WERI-Rb-1 (cell line): ENCODE measurements at regions not wholly inside any gene's neighbourhood (a gene's known extent, or its start where the extent isn't known, plus 50 kb on each side); places are given as distances from the start of the nearest gene placed in this dataset.
A peak's percentile ranks its signal among the peaks of the same experiment; 100 is the strongest.
"Not testable (repeated sequence)": the region's sequence is repeated elsewhere in the genome, so short reads cannot be mapped to it uniquely, and the experiment has no call there.

Source experiments
- DNase-seq: peaks from one replicate; pipeline ENCODE4 v3.0.0-alpha.2; 2020
- H3K27ac ChIP-seq: fragments of 250-450 bp; sonication (Bioruptor Pico); 2 replicates; pipeline ENCODE4 v1.5.1; 2020; ENCODE audit warnings: mild to moderate bottlenecking, moderate library complexity
- H3K27me3 ChIP-seq: fragments of 250-450 bp; sonication (Bioruptor Pico); 2 replicates; pipeline ENCODE4 v1.5.1; 2021; ENCODE audit warnings: mild to moderate bottlenecking, low read depth, moderate library complexity; ENCODE audit not compliant: insufficient read depth, severe bottlenecking
- H3K36me3 ChIP-seq: fragments of 250-450 bp; sonication (Bioruptor Pico); 2 replicates; pipeline ENCODE4 v1.5.1; 2020; ENCODE audit warnings: mild to moderate bottlenecking, moderate library complexity
- H3K4me3 ChIP-seq: 2 replicates; pipeline ENCODE4 v1.5.1; 2011; ENCODE audit warnings: low read depth, mild to moderate bottlenecking, control low read depth, low read length
- H3K9me3 ChIP-seq: fragments of 250-450 bp; sonication (Bioruptor Pico); 2 replicates; pipeline ENCODE4 v1.5.1; 2021; ENCODE audit warnings: mild to moderate bottlenecking, moderate library complexity; ENCODE audit not compliant: severe bottlenecking
- CTCF ChIP-seq: IDR thresholded peaks from 2 replicates; pipeline ENCODE4 v1.5.1; 2011; ENCODE audit warnings: low read depth, mild to moderate bottlenecking, control low read depth, inconsistent platforms, low read length

- no peak for TF ChIP-seq CTCF
- H3K4me3 ChIP-seq = no peak overlapping the region
- H3K27me3 ChIP-seq = no peaks in the 10 kb centered on the region
- H3K27ac ChIP-seq = no peak overlapping the region
- no peaks in the 10 kb centered on the region for H3K36me3 ChIP-seq
- H3K9me3 ChIP-seq = no peaks in the 10 kb centered on the region
- DNase-seq = no peak
Measured at GRCh38 chr7:82609746-82610145, 166.2 kb upstream of the CACNA2D1 start.

GRCh38 chr7:82605247-82605864 is 161.8 kb upstream of the CACNA2D1 start:
- TF ChIP-seq CTCF = peak; percentile 38; the same call in 1 of the 2 replicates
- no peak for DNase-seq
- peaks cover 3% of the 10 kb centered on the region for H3K9me3 ChIP-seq

DNA sequence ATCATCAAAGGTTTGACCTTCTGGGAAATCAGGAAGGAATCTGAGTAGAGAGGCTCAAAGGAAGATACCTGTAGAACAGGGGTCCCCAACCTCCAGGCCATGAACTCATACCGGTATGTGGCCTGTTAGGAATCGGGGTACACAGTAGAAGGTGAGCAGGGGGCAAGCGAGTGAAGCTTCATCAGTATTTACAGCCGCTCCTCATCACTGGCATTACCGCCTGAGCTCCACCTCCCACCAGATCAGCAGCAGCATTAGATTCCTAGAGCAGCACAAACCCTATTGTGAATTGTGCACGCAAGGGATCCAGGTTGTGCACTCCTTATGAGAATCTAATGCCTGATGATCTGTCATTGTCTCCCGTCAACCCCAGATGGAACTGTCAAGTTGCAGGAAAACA is 158.5 kb upstream of the CACNA2D1 start:
- H3K27ac ChIP-seq = no peak overlapping the region
- H3K27me3 ChIP-seq = no peaks in the 10 kb centered on the region
- TF ChIP-seq CTCF = no peak
- H3K36me3 ChIP-seq = no peaks in the 10 kb centered on the region
- no peak for DNase-seq
- H3K4me3 ChIP-seq = no peak overlapping the region
- peaks cover 3% of the 10 kb centered on the region for H3K9me3 ChIP-seq

More at GRCh38 chr7:82605247-82605864, 161.8 kb upstream of the CACNA2D1 start:
- Histone ChIP-seq H3K27ac (no peak overlapping the region), H3K36me3 (no peaks in the 10 kb centered on the region), H3K27me3 (no peaks in the 10 kb centered on the region), H3K4me3 (no peak overlapping the region)

- Histone ChIP-seq H3K27me3 (no peaks in the 10 kb centered on the region), H3K9me3 (peaks cover 3% of the 10 kb centered on the region), H3K27ac (no peak overlapping the region), H3K36me3 (no peaks in the 10 kb centered on the region), H3K4me3 (no peak overlapping the region)
- peak; percentile 23; the same call in 1 of the 2 replicates for TF ChIP-seq CTCF
- DNase-seq = no peak
Measured at GRCh38 chr7:82600531-82600930, 157.0 kb upstream of the CACNA2D1 start.

GRCh38 chr7:82599895-82600294 is 156.3 kb upstream of the CACNA2D1 start:
- TF ChIP-seq CTCF = no peak
- Histone ChIP-seq H3K9me3 (peaks cover 3% of the 10 kb centered on the region), H3K27ac (no peak overlapping the region), H3K36me3 (no peaks in the 10 kb centered on the region), H3K27me3 (no peaks in the 10 kb centered on the region), H3K4me3 (no peak overlapping the region)
- DNase-seq = no peak

GRCh38 chr7:82598958-82599357 is 155.4 kb upstream of the CACNA2D1 start:
- TF ChIP-seq CTCF = no peak
- Histone ChIP-seq H3K36me3 (no peaks in the 10 kb centered on the region), H3K27ac (no peak overlapping the region), H3K9me3 (peaks cover 3% of the 10 kb centered on the region), H3K27me3 (no peaks in the 10 kb centered on the region), H3K4me3 (no peak overlapping the region)
- DNase-seq = no peak

DNA sequence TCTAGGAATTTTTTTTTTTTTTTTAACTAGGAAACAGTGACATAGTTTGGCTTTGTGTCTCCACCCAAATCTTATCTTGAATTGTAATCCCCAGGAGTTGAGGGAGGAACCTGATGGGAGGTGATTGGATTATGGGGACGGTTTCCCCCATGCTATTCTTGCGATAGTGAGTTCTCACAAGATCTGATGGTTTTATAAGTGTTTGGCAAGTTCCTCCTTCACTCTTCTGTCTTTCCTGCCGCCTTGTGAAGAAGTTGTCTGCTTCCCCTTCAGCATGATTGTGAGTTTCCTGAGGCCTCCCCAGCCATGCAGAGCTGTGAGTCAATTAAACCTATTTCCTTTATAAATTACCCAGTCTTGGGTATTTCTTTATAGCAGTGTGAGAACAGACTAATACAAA is 152.2 kb upstream of the CACNA2D1 start:
- not testable (repeated sequence) for DNase-seq, H3K27me3 ChIP-seq, H3K27ac ChIP-seq, H3K4me3 ChIP-seq, H3K9me3 ChIP-seq, H3K36me3 ChIP-seq
